Activated T-helper 2 cell treated with anti-CD3 and anti-CD28 coated beads, Interferon-gamma antibody, Interleukin-2, Interleukin-4, amounts not matched to agents 10 μg/mL and 5 μg/mL and 100 μg/mL, durations not matched to agents 14 hours and 24 hours and 36 hours (primary cell): ENCODE measurements at regions not wholly inside any gene's neighbourhood (a gene's known extent, or its start where the extent isn't known, plus 50 kb on each side); places are given as distances from the start of the nearest gene placed in this dataset.

Experiments used
- DNase-seq: peaks from one replicate; pipeline ENCODE4 v3.0.0; 2021; ENCODE audit warnings: low spot score
- H3K27ac Mint-ChIP-seq: one replicate; pipeline ENCODE4 v1.8.0; 2021; ENCODE audit warnings: mixed read lengths
- H3K27me3 Mint-ChIP-seq: one replicate; pipeline ENCODE4 v1.8.0; 2021; ENCODE audit warnings: low read depth, mixed read lengths
- H3K36me3 Mint-ChIP-seq: one replicate; pipeline ENCODE4 v1.8.0; 2021; ENCODE audit warnings: low read depth, mixed read lengths
- H3K4me1 Mint-ChIP-seq: one replicate; pipeline ENCODE4 v1.8.0; 2021; ENCODE audit warnings: low read depth, mixed read lengths
- H3K4me3 Mint-ChIP-seq: one replicate; pipeline ENCODE4 v1.8.0; 2021; ENCODE audit warnings: low read depth, mild to moderate bottlenecking, moderate library complexity, mixed read lengths
- H3K9me3 Mint-ChIP-seq: one replicate; pipeline ENCODE4 v1.8.0; 2021; ENCODE audit warnings: mixed read lengths
- intact Hi-C: fragments of 100-400 bp; cut with micrococcal nuclease; formaldehyde crosslinking; loops from one replicate; pipeline ENCODE4 v1.15.1; 2023

- Mint-ChIP-seq H3K4me1 (peaks cover 41% of the 10 kb centered on the region), H3K27ac (no peak overlapping the region), H3K27me3 (no peaks in the 10 kb centered on the region), H3K9me3 (peaks cover 27% of the 10 kb centered on the region), H3K4me3 (no peak overlapping the region), H3K36me3 (peaks cover 26% of the 10 kb centered on the region)
- no peak for DNase-seq
- intact Hi-C loops, result no loop called here
Measured at GRCh38 chr21:35232545-35233176, 183.6 kb upstream of the RUNX1 start.

GRCh38 chr21:35231090-35231489 is 182.0 kb upstream of the RUNX1 start:
- intact Hi-C loops, result no loop called here
- H3K27me3 Mint-ChIP-seq, result no peaks in the 10 kb centered on the region
- peaks cover 44% of the 10 kb centered on the region for H3K4me1 Mint-ChIP-seq

GRCh38 chr21:35229290-35229689 is 180.2 kb upstream of the RUNX1 start:
- intact Hi-C loops, result loop anchor here (5.0 to 10.0 kb wide), 2 partner anchors 77 to 244 kb away; no protein-coding TSS in a partner anchor
- DNase-seq, result no peak
- Mint-ChIP-seq H3K27ac (no peak overlapping the region), H3K27me3 (no peaks in the 10 kb centered on the region), H3K4me3 (no peak overlapping the region), H3K9me3 (no peaks in the 10 kb centered on the region), H3K4me1 (peaks cover 38% of the 10 kb centered on the region), H3K36me3 (no peaks in the 10 kb centered on the region)

More at GRCh38 chr21:35231090-35231489, 182.0 kb upstream of the RUNX1 start:
- no peak overlapping the region for H3K27ac Mint-ChIP-seq
- H3K4me3 Mint-ChIP-seq, result no peak overlapping the region
- DNase-seq, result no peak
- H3K9me3 Mint-ChIP-seq, result peaks cover 14% of the 10 kb centered on the region
- H3K36me3 Mint-ChIP-seq, result peaks cover 13% of the 10 kb centered on the region

GRCh38 chr21:35227786-35228185 is 178.7 kb upstream of the RUNX1 start:
- H3K4me1 Mint-ChIP-seq, result peaks cover 46% of the 10 kb centered on the region
- intact Hi-C loops, result loop anchor here (5.0 to 10.0 kb wide), 2 partner anchors 75 to 243 kb away; no protein-coding TSS in a partner anchor
- no peaks in the 10 kb centered on the region for H3K36me3 Mint-ChIP-seq
- no peaks in the 10 kb centered on the region for H3K9me3 Mint-ChIP-seq
- no peak for DNase-seq
- no peak overlapping the region for H3K4me3 Mint-ChIP-seq
- H3K27ac Mint-ChIP-seq, result peak overlapping the region; percentile 38
- no peaks in the 10 kb centered on the region for H3K27me3 Mint-ChIP-seq

GRCh38 chr21:35226968-35227744 is 178.1 kb upstream of the RUNX1 start:
- intact Hi-C loops, result loop anchor here (5.0 to 10.0 kb wide), 2 partner anchors 75 to 242 kb away; no protein-coding TSS in a partner anchor
- Mint-ChIP-seq H3K27ac (peak overlapping the region; percentile 72), H3K4me3 (peak overlapping the region; percentile 37), H3K27me3 (no peaks in the 10 kb centered on the region), H3K4me1 (peaks cover 52% of the 10 kb centered on the region), H3K9me3 (no peaks in the 10 kb centered on the region), H3K36me3 (no peaks in the 10 kb centered on the region)
- DNase-seq, result peak; percentile 52

- Mint-ChIP-seq H3K4me1 (peaks cover 56% of the 10 kb centered on the region), H3K27ac (no peak overlapping the region), H3K4me3 (no peak overlapping the region), H3K36me3 (no peaks in the 10 kb centered on the region), H3K27me3 (no peaks in the 10 kb centered on the region), H3K9me3 (no peaks in the 10 kb centered on the region)
- intact Hi-C loops, result loop anchor here (5.0 to 10.0 kb wide), 2 partner anchors 74 to 242 kb away; no protein-coding TSS in a partner anchor
- no peak for DNase-seq
Measured at GRCh38 chr21:35226328-35226727, 177.2 kb upstream of the RUNX1 start.

GRCh38 chr21:35225573-35225972 is 176.5 kb upstream of the RUNX1 start:
- Mint-ChIP-seq H3K9me3 (peaks cover 6% of the 10 kb centered on the region), H3K36me3 (no peaks in the 10 kb centered on the region), H3K4me1 (peaks cover 58% of the 10 kb centered on the region), H3K27ac (no peak overlapping the region), H3K27me3 (no peaks in the 10 kb centered on the region), H3K4me3 (no peak overlapping the region)
- DNase-seq, result no peak
- intact Hi-C loops, result loop anchor here (5.0 to 10.0 kb wide), 2 partner anchors 73 to 241 kb away; no protein-coding TSS in a partner anchor

- DNase-seq, result no peak
- Mint-ChIP-seq H3K27ac (peak overlapping the region; percentile 81), H3K36me3 (peaks cover 6% of the 10 kb centered on the region), H3K9me3 (peaks cover 15% of the 10 kb centered on the region), H3K27me3 (no peaks in the 10 kb centered on the region), H3K4me1 (peaks cover 61% of the 10 kb centered on the region), H3K4me3 (no peak overlapping the region)
- intact Hi-C loops, result loop anchor here (2.0 to 10.0 kb wide), 6 partner anchors 45 to 336 kb away; no protein-coding TSS in a partner anchor
Measured at GRCh38 chr21:35223480-35224156, 174.5 kb upstream of the RUNX1 start.

GRCh38 chr21:35222541-35222941 is 173.4 kb upstream of the RUNX1 start:
- Mint-ChIP-seq H3K4me1 (peaks cover 63% of the 10 kb centered on the region), H3K36me3 (peaks cover 6% of the 10 kb centered on the region), H3K27me3 (no peaks in the 10 kb centered on the region), H3K9me3 (peaks cover 15% of the 10 kb centered on the region), H3K4me3 (peak overlapping the region; percentile 7), H3K27ac (peak overlapping the region; percentile 81)
- peak; percentile 55 for DNase-seq
- intact Hi-C loops, result loop anchor here (1.0 to 10.0 kb wide), 9 partner anchors 44 to 335 kb away; no protein-coding TSS in a partner anchor

GRCh38 chr21:35222021-35222420 is 172.9 kb upstream of the RUNX1 start:
- Mint-ChIP-seq H3K4me1 (peaks cover 61% of the 10 kb centered on the region), H3K4me3 (peak overlapping the region; percentile 3), H3K27ac (peak overlapping the region; percentile 81), H3K27me3 (no peaks in the 10 kb centered on the region), H3K9me3 (peaks cover 15% of the 10 kb centered on the region), H3K36me3 (peaks cover 6% of the 10 kb centered on the region)
- no peak for DNase-seq
- intact Hi-C loops, result loop anchor here (1.0 to 10.0 kb wide), 9 partner anchors 43 to 335 kb away; no protein-coding TSS in a partner anchor

- H3K9me3 Mint-ChIP-seq, result peaks cover 15% of the 10 kb centered on the region
- no peak overlapping the region for H3K27ac Mint-ChIP-seq
- H3K27me3 Mint-ChIP-seq, result no peaks in the 10 kb centered on the region
- no peak overlapping the region for H3K4me3 Mint-ChIP-seq
- H3K4me1 Mint-ChIP-seq, result peaks cover 47% of the 10 kb centered on the region
- H3K36me3 Mint-ChIP-seq, result peaks cover 6% of the 10 kb centered on the region
- DNase-seq, result no peak
- intact Hi-C loops, result loop anchor here (5.0 to 10.0 kb wide), 2 partner anchors 236 to 333 kb away; no protein-coding TSS in a partner anchor
Measured at GRCh38 chr21:35220301-35220700, 171.2 kb upstream of the RUNX1 start.

- Mint-ChIP-seq H3K4me3 (no peak overlapping the region), H3K27me3 (no peaks in the 10 kb centered on the region), H3K36me3 (peaks cover 6% of the 10 kb centered on the region), H3K4me1 (peaks cover 45% of the 10 kb centered on the region), H3K27ac (no peak overlapping the region), H3K9me3 (peaks cover 15% of the 10 kb centered on the region)
- no peak for DNase-seq
- intact Hi-C loops, result loop anchor here (5.0 to 10.0 kb wide), 2 partner anchors 235 to 332 kb away; no protein-coding TSS in a partner anchor
Measured at GRCh38 chr21:35219719-35220118, 170.6 kb upstream of the RUNX1 start.
